PFSK-1 (cell line): ENCODE measurements at regions not wholly inside any gene's neighbourhood (a gene's known extent, or its start where the extent isn't known, plus 50 kb on each side); places are given as distances from the start of the nearest gene placed in this dataset.

Source experiments
- REST ChIP-seq, 2 experiments: IDR thresholded peaks; 2 replicates each; pipeline versions ENCODE4 v1.6.1 to v1.8.0; 2011 to 2012; ENCODE audit warnings: low read depth in 2 of 2, low read length in 2 of 2, control low read depth in 1 of 2, inconsistent platforms in 1 of 2, mild to moderate bottlenecking in 1 of 2, moderate library complexity in 1 of 2; ENCODE audit not compliant: insufficient read depth in 1 of 2
- SIN3A ChIP-seq: IDR thresholded peaks from 2 replicates; pipeline ENCODE4 v1.6.1; 2012; ENCODE audit warnings: mild to moderate bottlenecking, low read length, moderate library complexity, borderline replicate concordance; ENCODE audit not compliant: insufficient read depth

GRCh38 chr12:126069549-126070165 is 1004.4 kb downstream of the AACS start:
- TF ChIP-seq SIN3A: no peak
- no peak for TF ChIP-seq REST (IDR thresholded peaks at IDR 0.05; ENCODE audit: insufficient read depth in 1 of 2, low read depth in 2 of 2, low read length in 2 of 2)
